ENCODE measurements at regions not wholly inside any gene's neighbourhood (a gene's known extent, or its start where the extent isn't known, plus 50 kb on each side); places are given as distances from the start of the nearest gene placed in this dataset.

- TF ChIP-seq CTCF (IDR thresholded peaks at IDR 0.05; ENCODE audit: insufficient read depth, low read length, poor library complexity, severe bottlenecking) (no peak), EZH2phosphoT487 (conservative IDR thresholded peaks at IDR 0.05; ENCODE audit: low read length) (no peak)
Observed at GRCh38 chr4:43435291-43435690, 542.8 kb downstream of the GRXCR1 start.

All from SU-DHL-6 (cell line).